Rectal smooth muscle tissue (tissue), 1 donor: ENCODE measurements at regions not wholly inside any gene's neighbourhood (a gene's known extent, or its start where the extent isn't known, plus 50 kb on each side); places are given as distances from the start of the nearest gene placed in this dataset.

ENCODE experiments used
- H3K27ac ChIP-seq: one replicate; pipeline ENCODE4 v1.7.0; 2013; ENCODE audit warnings: low read depth, low read length, inconsistent platforms
- H3K27me3 ChIP-seq: one replicate; pipeline ENCODE4 v1.7.0; 2013; ENCODE audit warnings: low read length; ENCODE audit not compliant: control insufficient read depth, insufficient read depth
- H3K36me3 ChIP-seq: one replicate; pipeline ENCODE4 v1.7.0; 2013; ENCODE audit warnings: low read length; ENCODE audit not compliant: control insufficient read depth, insufficient read depth
- H3K4me1 ChIP-seq: one replicate; pipeline ENCODE4 v1.7.0; 2013; ENCODE audit warnings: low read length; ENCODE audit not compliant: control insufficient read depth, insufficient read depth
- H3K4me3 ChIP-seq: one replicate; pipeline ENCODE4 v1.7.0; 2013; ENCODE audit warnings: low read length
- H3K9ac ChIP-seq: one replicate; pipeline ENCODE4 v1.7.0; 2013; ENCODE audit warnings: low read length

DNA sequence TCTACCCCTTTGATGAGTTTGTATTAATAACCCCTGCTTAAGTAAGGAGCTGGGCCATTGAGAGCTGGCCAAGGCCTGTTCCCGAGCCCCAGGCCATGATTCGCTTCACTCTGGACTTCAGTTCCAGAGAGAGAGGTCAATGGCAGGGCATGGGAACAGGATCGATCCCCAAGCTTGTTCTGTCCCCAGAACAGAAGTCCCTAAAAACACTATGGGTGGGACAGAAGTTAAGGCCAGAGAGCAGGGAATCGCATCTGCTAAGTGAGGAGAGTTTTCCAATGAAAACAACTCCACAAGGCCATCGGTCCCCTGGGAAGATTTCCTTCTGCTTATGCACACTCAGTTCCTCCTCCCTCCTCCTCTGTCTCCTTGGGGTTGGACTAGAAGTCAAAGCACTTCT is 159.6 kb downstream of the LSM5 start:
- Histone ChIP-seq H3K4me1 (no peaks in the 10 kb centered on the region), H3K9ac (no peak overlapping the region), H3K4me3 (no peak overlapping the region), H3K36me3 (no peaks in the 10 kb centered on the region), H3K27me3 (no peaks in the 10 kb centered on the region), H3K27ac (no peak overlapping the region)

DNA sequence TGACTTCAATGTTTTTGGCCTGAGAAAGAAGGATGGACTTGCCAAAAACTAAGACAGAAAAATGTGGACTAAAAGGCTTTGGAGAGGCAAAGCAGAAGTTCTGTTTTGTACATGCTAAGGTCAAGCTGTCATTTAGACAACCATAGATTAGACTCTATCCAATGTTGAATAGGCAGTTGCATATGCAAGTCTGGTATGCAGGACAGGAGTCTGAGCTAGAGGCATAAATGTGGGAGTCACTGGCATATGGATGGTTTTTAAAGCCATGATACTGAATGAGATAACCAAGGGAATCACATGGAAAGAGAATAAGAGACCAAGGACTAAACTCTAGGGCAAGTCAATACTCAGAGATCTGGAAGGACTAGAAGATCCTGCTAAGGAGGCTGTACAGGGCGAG is 164.1 kb downstream of the LSM5 start:
- no peak overlapping the region for H3K4me3 ChIP-seq
- H3K9ac ChIP-seq = no peak overlapping the region
- no peak overlapping the region for H3K27ac ChIP-seq
- no peaks in the 10 kb centered on the region for H3K27me3 ChIP-seq
- H3K4me1 ChIP-seq = no peaks in the 10 kb centered on the region
- H3K36me3 ChIP-seq = no peaks in the 10 kb centered on the region

DNA sequence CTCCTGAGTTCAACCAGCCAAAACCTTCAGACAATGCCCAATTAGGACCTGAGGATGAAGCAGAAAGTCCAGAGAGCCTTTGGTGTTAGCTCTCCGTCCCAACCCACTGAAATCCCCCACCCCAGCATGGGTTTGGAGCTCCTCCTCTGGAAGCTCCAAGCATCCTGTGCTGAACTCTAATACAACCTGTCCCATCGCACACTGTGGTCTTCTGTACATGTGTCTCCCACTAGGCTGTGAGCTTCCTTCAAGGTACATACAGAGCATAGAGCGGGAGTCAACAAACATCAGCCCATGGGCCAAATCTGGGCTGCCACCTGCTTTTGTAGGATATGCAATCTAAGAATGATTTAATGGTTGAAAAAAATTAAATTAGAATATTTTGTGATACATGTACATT is 166.5 kb downstream of the LSM5 start:
- H3K4me3 ChIP-seq = no peak overlapping the region
- H3K27ac ChIP-seq = no peak overlapping the region
- no peaks in the 10 kb centered on the region for H3K36me3 ChIP-seq
- H3K4me1 ChIP-seq = no peaks in the 10 kb centered on the region
- H3K27me3 ChIP-seq = no peaks in the 10 kb centered on the region
- H3K9ac ChIP-seq = no peak overlapping the region

DNA sequence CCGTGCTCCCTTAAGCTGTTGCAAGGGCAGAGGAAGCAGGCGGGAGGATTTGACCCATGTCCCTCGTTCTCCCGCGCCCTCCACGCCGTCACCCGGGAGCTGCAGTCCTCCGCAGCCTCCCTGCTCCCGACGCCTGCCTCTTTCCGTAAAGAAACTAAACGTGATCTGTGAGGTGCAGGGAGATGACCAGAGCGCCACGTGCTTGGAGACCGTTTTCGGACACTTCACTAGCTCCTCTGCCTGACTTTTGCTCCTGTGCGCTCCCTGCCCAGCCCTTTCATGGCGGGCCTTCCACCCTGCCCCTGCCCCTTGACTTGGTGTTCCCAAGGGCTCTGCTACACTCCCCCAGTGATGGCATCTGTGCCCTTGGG is 171.2 kb downstream of the LSM5 start:
- Histone ChIP-seq H3K4me1 (no peaks in the 10 kb centered on the region), H3K36me3 (no peaks in the 10 kb centered on the region), H3K27me3 (no peaks in the 10 kb centered on the region), H3K27ac (no peak overlapping the region), H3K4me3 (peak overlapping the region; percentile 18), H3K9ac (no peak overlapping the region)

DNA sequence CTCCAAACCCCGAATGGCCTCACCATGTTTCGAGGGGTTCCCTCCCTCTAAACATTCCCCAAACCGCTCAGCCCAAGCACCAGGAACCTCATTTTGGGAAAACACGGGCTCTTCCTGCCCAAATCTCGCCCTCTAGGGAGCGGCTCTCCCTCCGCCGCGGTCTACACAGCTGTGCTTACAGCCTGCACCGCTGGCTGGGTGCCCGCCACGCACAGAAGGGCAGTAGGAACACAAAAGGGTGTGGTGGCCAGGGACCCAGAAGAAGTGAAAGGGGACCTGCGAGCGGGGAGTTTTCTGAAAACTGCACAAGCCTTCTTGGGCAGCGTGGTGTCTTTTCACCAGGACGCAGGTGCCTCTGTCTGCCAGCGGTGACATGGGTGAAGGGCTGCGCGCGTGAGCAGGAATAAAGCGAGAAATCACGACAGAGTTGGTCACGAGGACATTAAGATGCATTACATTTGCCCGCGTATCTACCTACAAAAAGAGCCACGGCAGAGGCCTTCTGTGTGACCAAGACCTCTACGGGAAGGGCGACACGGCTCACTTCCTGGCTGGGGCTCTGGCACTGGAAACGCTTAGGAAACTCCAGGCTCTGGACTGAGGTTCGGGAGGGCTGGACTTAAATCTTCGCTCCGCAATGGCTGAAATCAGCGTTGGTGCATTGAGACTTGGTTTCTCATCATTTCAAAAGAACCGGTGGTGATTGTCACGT is 171.7 kb downstream of the LSM5 start:
- Histone ChIP-seq H3K36me3 (no peaks in the 10 kb centered on the region), H3K4me3 (peak overlapping the region; percentile 18), H3K27me3 (no peaks in the 10 kb centered on the region), H3K9ac (no peak overlapping the region), H3K4me1 (no peaks in the 10 kb centered on the region), H3K27ac (no peak overlapping the region)

DNA sequence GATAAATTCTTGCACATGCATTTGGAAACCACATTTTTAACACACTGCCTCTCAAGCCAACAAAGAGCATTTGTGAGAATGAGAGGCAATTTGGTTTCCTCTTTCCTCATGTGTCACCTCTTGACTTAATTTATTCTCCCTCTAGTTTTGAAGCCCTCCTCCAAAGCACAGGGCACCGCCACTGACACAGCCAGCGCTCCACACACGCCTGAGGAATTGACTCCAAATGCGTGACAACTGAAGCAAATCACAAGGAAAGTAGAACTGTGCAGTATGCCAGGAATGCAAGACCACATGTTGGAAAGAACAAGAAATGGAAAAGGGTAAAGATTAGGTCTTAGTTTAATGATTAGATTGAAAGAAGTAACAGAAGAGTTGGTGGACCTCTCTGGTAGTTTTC is 173.3 kb downstream of the LSM5 start:
- H3K27me3 ChIP-seq = no peaks in the 10 kb centered on the region
- H3K9ac ChIP-seq = no peak overlapping the region
- no peaks in the 10 kb centered on the region for H3K36me3 ChIP-seq
- no peak overlapping the region for H3K4me3 ChIP-seq
- no peak overlapping the region for H3K27ac ChIP-seq
- H3K4me1 ChIP-seq = no peaks in the 10 kb centered on the region

DNA sequence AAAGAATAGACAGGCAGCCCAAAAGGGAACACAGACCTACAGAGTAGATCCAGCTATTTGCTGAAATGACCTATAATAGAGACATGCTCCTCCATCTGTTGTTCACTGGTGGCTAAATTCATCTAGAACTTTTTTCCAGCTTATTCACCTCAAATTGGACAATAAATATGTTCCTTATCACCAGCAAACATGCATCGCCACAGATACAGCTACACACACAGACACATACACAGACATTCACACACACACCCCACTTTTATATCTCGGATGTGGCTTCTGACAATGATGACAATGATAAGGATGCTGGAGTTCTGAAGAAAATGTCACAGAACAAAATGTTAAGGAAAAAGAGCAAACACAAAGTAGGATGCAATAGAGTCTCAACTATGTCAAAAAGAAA is 175.4 kb downstream of the LSM5 start:
- no peaks in the 10 kb centered on the region for H3K27me3 ChIP-seq

DNA sequence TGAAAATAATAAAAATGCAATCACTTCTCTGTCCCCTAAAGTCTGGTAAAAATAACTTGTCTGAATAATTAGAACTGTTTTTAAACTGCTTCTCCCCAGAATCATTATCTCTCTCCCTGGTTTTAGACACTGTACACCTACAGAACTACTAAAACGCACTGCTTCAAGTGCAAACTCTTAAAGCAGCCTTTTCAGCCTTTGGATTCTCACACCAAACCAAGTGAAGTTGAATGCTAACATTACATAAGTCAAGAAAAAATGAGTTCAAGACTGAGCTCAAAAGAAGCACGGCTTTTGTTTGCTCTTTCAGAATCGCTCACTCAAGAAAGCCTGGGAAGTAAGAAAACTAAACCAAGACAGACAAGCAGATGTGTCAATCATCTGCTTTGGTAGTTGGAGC is 188.8 kb downstream of the LSM5 start:
- Histone ChIP-seq H3K4me1 (no peaks in the 10 kb centered on the region), H3K27ac (no peak overlapping the region), H3K4me3 (no peak overlapping the region), H3K9ac (no peak overlapping the region), H3K36me3 (no peaks in the 10 kb centered on the region), H3K27me3 (peaks cover 4% of the 10 kb centered on the region)

More for the DNA sequence above, 175.4 kb downstream of the LSM5 start:
- H3K9ac ChIP-seq = no peak overlapping the region
- H3K27ac ChIP-seq = no peak overlapping the region
- H3K4me3 ChIP-seq = no peak overlapping the region
- no peaks in the 10 kb centered on the region for H3K4me1 ChIP-seq
- H3K36me3 ChIP-seq = no peaks in the 10 kb centered on the region

DNA sequence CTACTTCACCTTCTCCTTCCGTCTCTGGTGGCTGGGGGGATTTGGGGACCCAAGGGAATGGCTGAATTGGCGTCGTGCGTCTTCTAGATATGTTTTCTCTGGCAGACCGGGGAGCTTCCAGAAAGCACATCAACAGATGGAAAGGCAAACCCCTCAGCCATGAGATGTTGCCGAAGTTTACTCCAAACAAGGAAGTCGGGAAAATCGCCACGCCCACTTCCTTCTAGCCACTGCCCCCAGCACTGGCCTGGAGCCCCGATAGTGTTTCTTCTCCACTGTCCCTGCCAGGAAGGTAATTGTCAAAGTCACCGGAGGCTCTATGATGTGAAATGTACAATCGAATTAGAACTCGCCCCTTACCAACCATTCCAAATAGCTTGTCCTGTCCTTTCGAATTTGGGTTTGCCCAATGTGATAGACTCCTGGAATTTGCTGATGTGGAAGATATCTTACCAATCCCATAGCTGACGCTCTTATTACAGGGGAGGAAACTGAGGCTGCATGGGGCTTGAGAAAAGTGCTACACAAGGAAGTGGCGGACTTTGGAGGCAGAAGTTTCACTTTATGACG is 191.0 kb downstream of the LSM5 start:
- H3K36me3 ChIP-seq = no peaks in the 10 kb centered on the region
- H3K27ac ChIP-seq = no peak overlapping the region
- H3K9ac ChIP-seq = no peak overlapping the region
- H3K27me3 ChIP-seq = peaks cover 4% of the 10 kb centered on the region
- peak overlapping the region; percentile 46 for H3K4me3 ChIP-seq
- no peaks in the 10 kb centered on the region for H3K4me1 ChIP-seq

DNA sequence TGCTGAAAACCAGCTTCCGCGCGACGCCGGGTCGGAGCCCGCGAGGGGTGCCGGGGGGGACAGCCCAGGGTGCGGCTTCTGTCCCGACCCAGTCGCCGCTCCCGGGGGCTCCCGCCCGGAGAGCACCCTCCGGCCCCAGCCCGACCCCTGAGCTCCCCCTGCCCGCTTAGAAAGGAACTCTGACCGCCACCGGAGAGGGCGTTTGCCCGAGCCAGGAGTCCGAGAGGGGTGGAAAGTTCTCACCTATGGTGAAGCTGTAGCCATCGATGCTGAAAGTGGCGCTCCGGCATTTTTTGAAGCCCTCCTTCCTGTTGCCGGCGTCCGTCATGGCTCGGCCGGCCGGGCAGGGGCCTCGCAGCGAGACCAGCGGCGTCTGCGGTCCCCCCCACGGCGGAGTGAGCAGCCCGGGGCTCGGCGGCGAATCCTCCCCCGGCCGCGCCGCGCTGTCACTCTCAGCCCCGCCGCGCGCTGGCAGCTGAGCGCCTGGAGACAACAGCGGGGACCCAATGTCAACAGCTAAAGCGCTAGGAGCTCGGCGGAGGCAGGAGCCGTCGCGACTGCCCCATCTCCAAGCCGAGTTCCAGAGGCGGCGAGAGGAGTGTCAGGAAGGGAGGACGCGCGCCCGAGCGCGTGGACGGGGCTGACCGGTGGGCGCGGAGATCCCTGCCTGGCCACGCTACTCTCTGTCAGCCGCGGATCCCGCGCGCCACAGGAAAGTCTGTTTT is 191.6 kb downstream of the LSM5 start:
- no peaks in the 10 kb centered on the region for H3K4me1 ChIP-seq
- H3K4me3 ChIP-seq = peak overlapping the region; percentile 46
- no peak overlapping the region for H3K27ac ChIP-seq
- peaks cover 4% of the 10 kb centered on the region for H3K27me3 ChIP-seq
- H3K9ac ChIP-seq = no peak overlapping the region
- no peaks in the 10 kb centered on the region for H3K36me3 ChIP-seq

DNA sequence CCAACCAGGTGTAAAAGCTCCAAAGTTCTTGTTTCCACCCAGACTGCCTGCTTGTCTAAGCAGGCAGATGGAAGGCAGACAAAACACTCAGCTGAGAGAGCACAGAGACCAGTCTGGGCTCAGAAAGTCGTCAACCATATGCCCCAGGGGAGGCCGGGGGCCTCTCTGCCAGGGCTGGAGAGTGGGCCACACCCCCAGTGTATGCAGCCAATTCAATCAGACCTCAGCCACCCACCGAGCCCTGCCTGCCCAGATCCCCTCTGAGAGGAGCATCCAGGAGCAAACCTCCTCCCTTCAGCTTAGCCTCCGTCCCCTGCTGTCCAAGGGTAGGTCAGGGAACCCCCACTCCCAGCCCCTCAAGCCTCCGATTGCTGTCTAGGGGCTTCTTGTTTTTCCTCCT is 196.3 kb downstream of the LSM5 start:
- Histone ChIP-seq H3K9ac (no peak overlapping the region), H3K27me3 (peaks cover 4% of the 10 kb centered on the region)

DNA sequence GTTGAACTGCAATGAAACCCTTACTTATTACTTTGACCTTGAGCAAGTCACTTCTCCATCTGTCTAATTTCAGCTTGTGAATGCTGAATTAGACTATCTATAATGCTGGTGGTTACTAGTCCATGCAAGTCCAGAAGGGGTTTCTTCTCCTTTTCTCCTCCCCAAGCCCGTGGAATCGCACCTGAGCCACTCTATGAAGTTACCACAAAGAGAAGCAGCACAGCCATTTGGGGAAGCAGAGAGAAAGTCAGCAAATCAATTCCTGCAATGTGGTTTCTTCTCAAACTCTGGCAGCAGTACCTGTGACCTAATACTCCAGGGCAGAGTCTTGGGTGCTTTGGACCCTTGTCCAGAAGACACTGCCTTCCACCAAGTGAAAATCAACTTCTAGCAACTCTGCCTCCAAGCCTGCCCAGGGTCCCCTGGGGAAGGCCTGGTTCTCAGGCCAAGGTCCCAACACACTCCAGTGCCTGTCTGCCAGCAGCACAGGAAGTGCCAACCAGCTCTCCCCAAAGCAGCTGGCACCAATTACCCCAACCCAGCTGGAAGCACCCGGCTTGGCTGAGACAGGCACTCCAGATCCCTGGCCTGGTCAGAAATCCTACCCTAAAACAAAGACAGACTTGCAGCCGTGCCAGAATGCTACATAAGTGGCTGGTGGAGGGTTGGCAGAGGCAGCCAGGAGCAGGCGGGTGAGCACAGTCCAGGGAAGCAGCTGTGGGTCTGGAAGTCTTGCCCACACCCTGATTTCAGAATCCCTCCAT is 200.3 kb downstream of the LSM5 start:
- no peak overlapping the region for H3K9ac ChIP-seq
- no peaks in the 10 kb centered on the region for H3K4me1 ChIP-seq
- H3K27ac ChIP-seq = no peak overlapping the region
- H3K4me3 ChIP-seq = no peak overlapping the region
- H3K36me3 ChIP-seq = no peaks in the 10 kb centered on the region
- H3K27me3 ChIP-seq = no peaks in the 10 kb centered on the region

More for the DNA sequence above, 196.3 kb downstream of the LSM5 start:
- Histone ChIP-seq H3K36me3 (no peaks in the 10 kb centered on the region), H3K4me1 (no peaks in the 10 kb centered on the region), H3K27ac (no peak overlapping the region), H3K4me3 (no peak overlapping the region)
